GM23338 (cell line): ENCODE measurements at regions not wholly inside any gene's neighbourhood (a gene's known extent, or its start where the extent isn't known, plus 50 kb on each side); places are given as distances from the start of the nearest gene placed in this dataset.
A peak's percentile ranks its signal among the peaks of the same experiment; 100 is the strongest.

Experiments
- ATAC-seq: fragments of 200-7000 bp; cut with Tn5 transposase; 3 replicates; pipeline ENCODE4 v1.9.1; 2020
- DNase-seq: peaks from one replicate; pipeline ENCODE4 v3.0.0-alpha.2; 2015; ENCODE audit warnings: low spot score
- H2AFZ ChIP-seq: fragments of 200-600 bp; sonication (generic); 2 replicates; pipeline ENCODE4 v1.8.0; 2016; ENCODE audit warnings: antibody characterized with exemption, mild to moderate bottlenecking, moderate library complexity
- H3F3A ChIP-seq: fragments of 200-600 bp; sonication (generic); replicated peaks from 2 replicates; pipeline ENCODE4 v1.8.0; 2017; ENCODE audit warnings: antibody characterized with exemption, mixed run types, low read depth
- H3K27ac ChIP-seq: fragments of 200-600 bp; sonication (generic); 2 replicates; pipeline ENCODE4 v1.6.1; 2016; ENCODE audit warnings: low read depth
- H3K27me3 ChIP-seq: fragments of 200-600 bp; sonication (generic); 2 replicates; pipeline ENCODE4 v1.8.0; 2016; ENCODE audit warnings: mild to moderate bottlenecking, mixed run types, moderate library complexity; ENCODE audit not compliant: insufficient read depth
- H3K36me3 ChIP-seq: fragments of 200-600 bp; sonication (generic); 2 replicates; pipeline ENCODE4 v1.8.0; 2016; ENCODE audit warnings: mild to moderate bottlenecking; ENCODE audit not compliant: insufficient read depth
- H3K4me1 ChIP-seq: fragments of 200-600 bp; sonication (generic); 2 replicates; pipeline ENCODE4 v1.8.0; 2016; ENCODE audit warnings: mild to moderate bottlenecking, moderate library complexity; ENCODE audit not compliant: insufficient read depth
- H3K4me2 ChIP-seq: fragments of 200-600 bp; sonication (generic); 2 replicates; pipeline ENCODE4 v1.7.1; 2017; ENCODE audit warnings: mixed run types
- H3K4me3 ChIP-seq: fragments of 200-600 bp; sonication (generic); 2 replicates; pipeline ENCODE4 v1.6.1; 2016; ENCODE audit warnings: mixed run types
- H3K79me2 ChIP-seq: fragments of 200-600 bp; sonication (generic); replicated peaks from 2 replicates; pipeline ENCODE4 v1.8.0; 2017; ENCODE audit warnings: mild to moderate bottlenecking; ENCODE audit not compliant: insufficient read depth
- H3K9me2 ChIP-seq: fragments of 200-600 bp; sonication (generic); 2 replicates; pipeline ENCODE4 v1.8.0; 2017; ENCODE audit not compliant: insufficient read depth
- H4K20me1 ChIP-seq: fragments of 200-600 bp; sonication (generic); replicated peaks from 2 replicates; pipeline ENCODE4 v1.8.0; 2017; ENCODE audit warnings: mild to moderate bottlenecking; ENCODE audit not compliant: insufficient read depth
- H3K27ac Mint-ChIP-seq: 2 replicates; pipeline ENCODE4 v1.8.0; 2020; ENCODE audit warnings: inconsistent platforms, mild to moderate bottlenecking, moderate library complexity, mixed read lengths
- H3K27me3 Mint-ChIP-seq: 3 replicates; pipeline ENCODE4 v1.8.0; 2022; ENCODE audit warnings: low read depth, mild to moderate bottlenecking, moderate library complexity, mixed read lengths, inconsistent platforms; ENCODE audit not compliant: insufficient read depth, poor library complexity
- H3K36me3 Mint-ChIP-seq: 3 replicates; pipeline ENCODE4 v1.8.0; 2021; ENCODE audit warnings: low read depth, mild to moderate bottlenecking, inconsistent platforms, moderate library complexity, mixed read lengths
- H3K4me1 Mint-ChIP-seq: 3 replicates; pipeline ENCODE4 v1.8.0; 2020; ENCODE audit warnings: mild to moderate bottlenecking, inconsistent platforms, mixed read lengths
- H3K4me3 Mint-ChIP-seq: 3 replicates; pipeline ENCODE4 v1.8.0; 2021; ENCODE audit warnings: moderate library complexity, mild to moderate bottlenecking, inconsistent platforms, mixed read lengths
- H3K9me3 Mint-ChIP-seq: 3 replicates; pipeline ENCODE4 v1.8.0; 2020; ENCODE audit warnings: moderate library complexity, mild to moderate bottlenecking, inconsistent platforms, mixed read lengths
- CREB1 ChIP-seq: fragments of 250-450 bp; sonication (Bioruptor Pico); IDR thresholded peaks from 2 replicates; pipeline ENCODE4 v1.5.0; 2020; ENCODE audit warnings: low read depth, mild to moderate bottlenecking, moderate library complexity
- CTCF ChIP-seq, 2 experiments: fragments of 200-600 bp in 1 of 2; sonication (generic) in 1 of 2; conservative IDR thresholded peaks; 2 replicates each; pipeline versions ENCODE4 v1.5.1 to v1.6.1; 2016 to 2017; ENCODE audit warnings: antibody characterized with exemption in 2 of 2, low read depth in 2 of 2, mild to moderate bottlenecking in 2 of 2, moderate library complexity in 1 of 2
- ETS1 ChIP-seq: IDR thresholded peaks from 2 replicates; pipeline ENCODE4 v1.6.1; 2016; ENCODE audit warnings: antibody characterized with exemption
- EZH2 ChIP-seq: fragments of 200-600 bp; sonication (generic); IDR thresholded peaks from one replicate; pipeline ENCODE4 v1.8.0; 2017; ENCODE audit warnings: antibody characterized with exemption, mild to moderate bottlenecking, low read depth; ENCODE audit not compliant: unreplicated experiment
- EZH2phosphoT487 ChIP-seq: fragments of 200-600 bp; sonication (generic); IDR thresholded peaks from one replicate; pipeline ENCODE4 v1.8.1; 2018; ENCODE audit warnings: antibody characterized with exemption; ENCODE audit not compliant: unreplicated experiment
- JUNB ChIP-seq: IDR thresholded peaks from one replicate; pipeline ENCODE4 v1.6.1; 2016; ENCODE audit warnings: antibody characterized with exemption; ENCODE audit not compliant: unreplicated experiment
- NANOG ChIP-seq: IDR thresholded peaks from 2 replicates; pipeline ENCODE4 v1.6.1; 2016; ENCODE audit warnings: antibody characterized with exemption, borderline replicate concordance
- POLR2AphosphoS5 ChIP-seq: IDR thresholded peaks from 2 replicates; pipeline ENCODE4 v1.6.1; 2016; ENCODE audit warnings: antibody characterized with exemption, low read depth
- STAT1 ChIP-seq: IDR thresholded peaks from one replicate; pipeline ENCODE4 v1.6.1; 2016; ENCODE audit warnings: antibody characterized with exemption; ENCODE audit not compliant: unreplicated experiment
- ZNF114 ChIP-seq: fragments of 250-450 bp; sonication (Bioruptor Pico); IDR thresholded peaks from 2 replicates; pipeline ENCODE4 v1.5.0; 2020; ENCODE audit warnings: mild to moderate bottlenecking, moderate library complexity
- ZNF462 ChIP-seq: fragments of 250-450 bp; sonication (Bioruptor Pico); IDR thresholded peaks from 2 replicates; pipeline ENCODE4 v1.5.0; 2020; ENCODE audit warnings: mild to moderate bottlenecking, moderate library complexity

DNA sequence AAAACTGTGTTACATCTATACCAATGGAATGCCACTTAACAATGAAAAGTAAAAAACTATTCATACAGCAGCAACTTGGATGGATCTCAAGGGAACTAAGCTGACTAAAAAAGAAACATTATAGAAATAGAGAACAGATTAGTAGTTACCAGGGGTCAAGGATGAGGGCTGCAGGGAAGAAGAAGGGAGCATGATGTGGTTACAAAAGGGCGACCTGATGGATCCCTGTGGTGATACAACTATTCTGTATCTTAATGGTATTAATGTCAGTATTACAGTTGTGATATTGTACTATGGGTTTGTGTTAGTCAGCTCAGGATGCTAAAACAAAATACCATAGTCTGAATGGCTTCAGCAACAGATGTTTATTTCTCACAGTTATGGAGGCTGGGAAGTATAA, 190.7 kb downstream of the ZNF674 start:
- Mint-ChIP-seq H3K36me3 (peaks cover 7% of the 10 kb centered on the region; the same call in 1 of the 3 replicates), H3K4me3 (no peak overlapping the region), H3K4me1 (no peaks in the 10 kb centered on the region), H3K27me3 (no peaks in the 10 kb centered on the region), H3K9me3 (peaks cover 9% of the 10 kb centered on the region; the same call in 2 of the 3 replicates), H3K27ac (no peak overlapping the region)
- no peak overlapping the region for H3K4me2 ChIP-seq
- no peak for TF ChIP-seq ZNF114
- no peak for TF ChIP-seq CREB1 (CRISPR knock-in tag)
- no peak for TF ChIP-seq STAT1
- TF ChIP-seq JUNB, result no peak
- TF ChIP-seq EZH2, result no peak
- TF ChIP-seq EZH2phosphoT487, result no peak
- no peak for TF ChIP-seq POLR2AphosphoS5
- TF ChIP-seq CTCF (conservative IDR thresholded peaks at IDR 0.05; ENCODE audit: low read depth in 2 of 2), result no peak
- TF ChIP-seq ETS1, result no peak
- DNase-seq, result no peak
- no peaks in the 10 kb centered on the region for H3K27me3 ChIP-seq
- no peak overlapping the region for H2AFZ ChIP-seq
- no peak overlapping the region for H3K4me3 ChIP-seq
- no peak for ATAC-seq
- no peak overlapping the region for H3K27ac ChIP-seq
- no peaks in the 10 kb centered on the region for H3F3A ChIP-seq
- H3K9me2 ChIP-seq, result no peaks in the 10 kb centered on the region
- H3K4me1 ChIP-seq, result no peaks in the 10 kb centered on the region
- H4K20me1 ChIP-seq, result no peaks in the 10 kb centered on the region
- H3K79me2 ChIP-seq, result no peaks in the 10 kb centered on the region
- H3K36me3 ChIP-seq, result no peaks in the 10 kb centered on the region

- H3K79me2 ChIP-seq, result no peaks in the 10 kb centered on the region
- no peak overlapping the region for H2AFZ ChIP-seq
- no peak overlapping the region for H3K4me3 Mint-ChIP-seq
- no peaks in the 10 kb centered on the region for H3F3A ChIP-seq
- no peaks in the 10 kb centered on the region for H3K27me3 ChIP-seq
- H3K4me2 ChIP-seq, result peak overlapping the region; percentile 55; the same call in 1 of the 2 replicates
- no peak overlapping the region for H3K4me3 ChIP-seq
- ATAC-seq (no peak), DNase-seq (no peak)
- H3K9me2 ChIP-seq, result no peaks in the 10 kb centered on the region
- H4K20me1 ChIP-seq, result no peaks in the 10 kb centered on the region
- no peak overlapping the region for H3K27ac Mint-ChIP-seq
- no peaks in the 10 kb centered on the region for H3K36me3 ChIP-seq
- H3K36me3 Mint-ChIP-seq, result no peaks in the 10 kb centered on the region
- H3K4me1 Mint-ChIP-seq, result peaks cover 16% of the 10 kb centered on the region
- H3K4me1 ChIP-seq, result peaks cover 16% of the 10 kb centered on the region
- peaks cover 4% of the 10 kb centered on the region for H3K27me3 Mint-ChIP-seq
- H3K27ac ChIP-seq, result no peak overlapping the region
- H3K9me3 Mint-ChIP-seq, result no peaks in the 10 kb centered on the region
- TF ChIP-seq CTCF (conservative IDR thresholded peaks at IDR 0.05; ENCODE audit: low read depth in 2 of 2) (no peak), NANOG (no peak), ZNF462 (CRISPR knock-in tag) (no peak), JUNB (no peak)
These were observed 203.4 kb downstream of the ZNF674 start for GRCh38 chrX:46341767-46342322.
